T-helper 1 cell (primary cell): ENCODE measurements at regions not wholly inside any gene's neighbourhood (a gene's known extent, or its start where the extent isn't known, plus 50 kb on each side); places are given as distances from the start of the nearest gene placed in this dataset.
"Not testable (repeated sequence)": the region's sequence is repeated elsewhere in the genome, so short reads cannot be mapped to it uniquely, and the experiment has no call there.

Experiments
- DNase-seq, 5 donors: peaks; one replicate each; pipeline ENCODE4 v3.0.0-alpha.2; 2012 to 2020

DNA sequence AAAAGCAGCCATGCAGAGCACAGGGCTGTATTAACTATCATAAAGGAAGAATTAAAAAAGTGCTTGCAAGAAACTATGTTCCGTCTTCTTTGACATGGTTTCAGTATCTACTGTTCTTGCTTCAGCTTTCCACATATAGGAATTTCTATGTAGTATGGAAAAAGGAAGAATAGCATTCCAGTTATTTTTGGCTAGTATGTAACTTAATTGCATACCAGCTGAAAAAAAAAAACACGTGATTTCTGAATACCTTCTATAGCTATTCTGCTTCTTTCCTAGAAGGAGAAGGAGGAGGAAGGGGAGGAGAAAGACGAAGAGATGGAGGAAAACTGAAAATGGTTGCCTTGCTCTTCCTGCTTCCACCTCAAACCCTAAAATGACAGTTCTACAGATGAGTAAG lies 619.0 kb downstream of the KCTD12 start:
- no peak for DNase-seq

DNA sequence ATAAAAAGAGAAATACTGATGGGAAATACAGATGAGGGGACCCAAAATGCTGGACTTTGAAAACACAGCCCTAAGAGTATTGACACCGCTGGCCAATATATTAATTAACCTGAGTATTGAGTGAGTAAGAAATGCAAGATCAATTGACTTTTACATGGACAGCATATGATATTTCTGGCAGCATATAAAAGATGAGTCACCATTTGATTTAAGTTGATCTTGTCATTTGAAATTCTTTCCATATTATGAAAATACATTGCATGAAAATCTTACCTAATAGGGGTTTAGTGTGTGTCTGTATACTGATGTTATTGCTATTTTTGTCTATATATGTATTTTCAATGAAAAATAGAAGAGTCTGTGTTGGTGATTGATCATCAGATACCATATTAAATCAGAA lies 619.6 kb downstream of the KCTD12 start:
- DNase-seq: no peak

DNA sequence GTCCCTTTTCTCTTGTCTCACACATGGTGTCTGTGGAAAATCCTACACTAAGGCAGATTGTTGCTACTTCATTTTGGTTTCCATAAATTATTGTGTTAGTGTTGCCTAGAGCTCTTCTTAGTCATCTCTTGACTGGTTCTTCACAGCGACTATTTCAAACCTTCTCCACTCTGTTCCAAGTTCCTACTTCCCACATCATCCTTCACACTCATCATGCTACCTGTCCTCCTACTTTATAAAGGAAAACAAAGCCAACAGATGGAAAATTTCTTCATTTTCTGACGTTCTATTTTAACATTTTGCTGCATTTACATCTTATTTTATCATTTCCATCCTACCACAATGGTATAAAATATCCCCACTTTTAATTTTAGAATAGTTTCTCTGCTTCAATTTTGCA lies 614.1 kb downstream of the LMO7 start:
- DNase-seq: no peak

DNA sequence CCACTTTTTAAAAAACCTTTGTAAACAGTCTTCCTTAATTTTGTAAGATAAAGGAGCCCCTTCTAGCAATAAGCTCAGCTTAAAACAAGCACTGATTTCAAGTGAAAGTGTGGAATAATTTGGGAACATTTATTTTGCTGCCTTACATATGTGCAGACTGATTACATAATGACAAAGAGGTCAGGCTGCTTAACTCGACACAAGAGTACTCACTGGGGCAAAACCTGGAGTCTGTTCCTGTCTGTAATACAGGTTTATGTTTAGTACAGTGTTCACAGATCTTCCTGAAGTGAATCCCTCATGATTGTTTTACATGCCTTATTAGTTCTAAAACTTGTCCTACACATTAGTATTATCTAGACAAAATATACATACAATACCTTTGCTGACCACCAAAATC lies 609.8 kb downstream of the LMO7 start:
- DNase-seq: no peak

DNA sequence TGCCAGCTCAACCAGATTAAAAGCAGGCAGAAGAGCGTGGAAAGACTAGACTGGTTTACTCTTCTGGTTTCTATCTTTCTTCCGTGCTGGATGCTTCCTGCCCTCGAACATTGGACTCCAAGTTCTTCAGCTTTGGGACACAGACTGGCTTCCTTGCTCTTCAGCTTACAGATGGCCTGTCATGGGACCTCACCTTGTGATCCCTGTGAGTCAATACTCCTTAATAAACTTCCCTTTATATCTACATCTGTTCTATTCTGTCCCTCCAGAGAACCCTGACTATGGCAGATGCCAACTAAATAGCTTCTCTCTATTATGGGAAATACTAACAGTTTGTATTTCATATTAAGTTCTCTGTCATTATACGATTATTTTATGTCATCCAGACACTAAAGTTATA lies 609.1 kb downstream of the LMO7 start:
- no peak for DNase-seq

DNA sequence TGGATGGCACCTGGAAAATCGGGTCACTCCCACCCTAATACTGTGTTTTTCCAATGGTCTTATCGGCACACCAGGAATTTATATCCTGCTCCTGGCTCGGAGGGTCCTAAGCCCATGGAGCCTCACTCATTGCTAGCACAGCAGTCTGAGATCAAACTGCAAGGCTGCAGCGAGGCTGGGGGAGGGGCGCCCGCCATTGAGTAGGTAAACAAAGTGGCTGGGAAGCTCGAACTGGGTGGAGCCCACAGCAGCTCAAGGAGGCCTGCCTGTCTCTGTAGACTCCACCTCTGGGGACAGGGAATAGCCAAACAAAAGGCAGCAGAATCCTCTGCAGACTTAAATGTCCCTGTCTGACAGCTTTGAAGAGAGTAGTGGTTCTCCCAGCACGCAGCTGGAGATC lies 607.0 kb downstream of the LMO7 start:
- DNase-seq: not testable (repeated sequence)

DNA sequence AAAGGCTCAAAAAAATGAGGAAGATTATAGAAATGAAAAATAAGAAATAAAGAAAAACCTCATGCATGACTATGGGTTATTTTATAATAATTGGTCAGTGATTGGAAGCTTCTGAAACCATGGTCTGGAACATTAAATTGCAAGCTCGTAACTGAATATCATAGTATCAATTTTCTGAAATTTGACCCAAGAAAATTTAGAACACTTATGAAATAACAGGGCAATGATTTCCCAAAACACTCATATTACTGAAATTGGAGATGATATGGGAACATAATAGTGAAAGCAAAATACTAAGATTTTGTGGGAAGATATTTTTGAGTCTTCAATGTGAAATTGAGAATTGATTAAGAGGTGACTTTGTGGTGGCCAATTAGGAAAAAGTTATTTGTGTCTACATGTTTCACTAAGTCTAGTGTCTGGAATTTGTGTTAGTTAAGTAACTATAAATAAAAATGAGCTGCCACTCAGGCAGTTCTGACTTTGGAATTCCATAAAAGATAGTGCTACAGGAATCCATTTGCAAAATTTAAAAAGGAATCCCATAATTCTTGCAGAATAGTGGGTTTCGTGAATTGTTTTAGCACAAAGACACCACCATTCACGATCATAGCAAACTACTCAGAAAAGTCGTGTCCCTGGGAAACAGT lies 603.0 kb downstream of the LMO7 start:
- DNase-seq: no peak

DNA sequence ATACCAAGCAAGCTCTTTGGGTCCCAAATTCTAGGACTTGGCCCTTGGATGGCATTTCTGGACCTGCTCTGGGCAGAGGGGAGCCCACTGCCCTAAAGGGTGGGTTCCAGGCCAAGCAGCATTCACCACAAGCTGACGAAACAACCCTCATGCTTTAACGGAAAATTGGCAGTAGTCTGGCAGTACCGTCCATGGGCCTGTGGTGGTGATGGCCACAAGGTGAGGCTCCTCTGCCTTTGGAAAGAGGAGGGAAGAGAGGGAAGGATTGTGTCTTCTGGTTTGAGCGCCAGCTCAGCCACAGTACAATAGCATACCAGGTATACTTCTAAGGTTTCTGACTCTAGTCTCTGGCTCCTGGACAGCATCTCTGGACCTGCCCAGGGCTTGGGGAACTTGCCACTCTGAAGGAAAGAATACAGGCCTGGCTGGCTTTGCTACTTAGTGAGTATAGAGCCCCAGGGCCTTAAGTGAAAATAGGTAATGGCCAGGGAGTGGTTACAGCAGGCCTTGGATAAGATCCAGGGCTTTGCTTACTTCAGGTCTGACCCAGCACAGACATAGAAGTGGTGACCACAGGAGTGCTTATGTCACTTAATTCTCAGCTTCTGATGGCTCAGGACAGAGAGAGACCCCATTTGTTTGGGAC lies 595.5 kb downstream of the LMO7 start:
- DNase-seq: no peak

DNA sequence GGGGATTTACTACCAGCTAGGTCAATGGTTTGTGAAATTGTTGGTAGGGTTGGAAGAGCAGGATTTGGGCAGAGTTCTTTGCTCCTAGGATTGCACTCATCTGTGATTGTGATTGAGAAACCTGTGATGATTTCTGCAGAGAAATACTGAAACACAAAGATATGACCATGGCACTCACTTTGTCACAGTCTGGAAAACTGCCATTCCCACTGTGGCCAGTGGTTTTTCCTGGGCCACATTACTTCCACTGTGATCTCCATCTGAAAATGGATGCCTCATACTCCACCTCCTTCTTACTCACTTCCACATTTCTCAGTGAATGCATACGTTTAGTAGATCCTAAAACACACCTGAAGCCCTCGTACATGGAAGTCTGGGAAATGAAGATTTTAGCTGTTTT lies 593.2 kb downstream of the LMO7 start:
- DNase-seq: no peak

DNA sequence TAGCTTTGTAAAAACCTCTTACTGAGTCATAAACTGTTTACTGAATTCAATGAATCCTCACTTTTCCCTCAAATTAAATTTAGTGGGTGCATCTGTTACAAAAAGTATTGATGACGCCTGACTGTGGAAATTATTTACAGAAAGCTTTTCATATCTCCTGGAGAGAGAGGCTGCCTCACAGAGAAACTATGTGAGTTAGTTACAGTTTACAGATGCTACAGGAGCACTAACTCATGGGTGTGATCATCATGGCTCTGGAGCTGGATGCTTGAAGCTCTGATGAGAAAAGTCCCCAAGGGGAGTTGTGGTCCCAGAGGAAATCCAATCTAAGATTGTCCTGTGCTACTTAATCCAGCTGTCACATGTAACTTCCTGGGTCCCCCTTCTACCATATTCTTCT lies 590.8 kb downstream of the LMO7 start:
- no peak for DNase-seq

DNA sequence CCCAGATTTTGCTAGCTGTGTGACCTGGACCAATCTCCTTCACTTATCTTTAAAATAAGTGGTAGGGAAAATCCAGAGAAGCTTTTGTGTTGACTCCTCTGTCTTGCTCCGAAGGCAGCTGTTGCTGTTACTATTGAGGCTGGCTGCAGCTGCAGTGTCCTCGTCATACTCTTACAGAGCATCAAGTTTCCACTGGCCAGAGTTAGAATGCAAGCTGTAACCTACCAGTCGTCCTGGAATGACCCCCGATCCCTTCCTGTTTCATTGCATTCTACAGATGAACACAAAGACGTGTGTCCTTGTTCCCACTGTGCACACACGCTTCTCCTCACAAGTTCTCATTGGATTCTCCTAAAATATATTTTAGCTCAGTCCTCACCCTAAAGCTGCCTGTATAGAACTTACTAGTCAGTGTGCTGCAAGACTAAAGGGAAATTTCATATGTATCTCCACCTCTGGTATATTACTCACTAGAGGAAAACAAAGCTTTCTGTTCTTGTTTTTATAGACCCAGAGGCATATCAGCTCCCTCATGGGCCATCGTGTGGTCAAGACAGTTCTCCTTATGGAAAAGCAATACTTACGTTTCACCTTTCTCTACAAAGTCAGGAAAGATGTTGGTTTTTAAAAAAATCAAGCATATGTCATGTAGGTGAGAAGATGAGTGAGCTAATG lies 589.8 kb downstream of the LMO7 start:
- DNase-seq: no peak

DNA sequence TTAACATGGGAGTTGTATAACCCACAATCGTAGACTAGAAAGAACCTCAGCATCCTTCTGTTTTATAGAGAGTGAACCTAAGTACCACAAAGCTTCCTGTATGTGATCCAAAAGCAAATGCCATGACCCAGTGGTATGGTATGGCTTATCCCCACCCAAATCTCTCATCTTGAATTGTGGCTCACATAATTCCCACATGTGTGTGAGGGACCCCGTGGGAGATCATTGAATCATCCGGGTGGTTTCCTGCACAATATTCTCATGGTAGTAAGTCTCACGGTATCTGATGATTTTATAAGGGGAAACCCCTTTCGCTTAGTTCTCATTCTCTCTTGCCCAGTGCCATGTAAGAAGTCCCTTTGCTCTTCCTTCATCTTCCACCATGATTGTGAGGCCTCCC lies 587.9 kb downstream of the LMO7 start:
- DNase-seq: no peak

DNA sequence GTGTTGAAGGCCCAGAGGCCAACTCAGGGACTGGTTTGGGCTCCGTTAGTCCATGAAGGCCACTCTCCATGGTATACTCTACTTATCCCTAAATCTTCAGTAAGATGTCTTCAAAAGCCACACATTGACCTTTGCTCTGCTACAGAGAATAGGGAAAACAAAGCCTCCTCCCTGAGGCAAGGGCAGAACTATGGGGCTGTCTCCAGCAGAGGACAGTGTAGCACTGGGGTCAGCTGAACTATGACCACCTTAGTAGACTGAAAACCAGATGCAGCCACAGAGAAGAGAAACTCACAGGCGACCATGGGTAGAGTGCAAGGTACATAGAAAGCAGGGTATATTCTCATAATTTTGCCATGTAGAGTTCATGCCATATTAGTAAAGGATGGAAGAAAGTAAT lies 587.4 kb downstream of the LMO7 start:
- DNase-seq: no peak

DNA sequence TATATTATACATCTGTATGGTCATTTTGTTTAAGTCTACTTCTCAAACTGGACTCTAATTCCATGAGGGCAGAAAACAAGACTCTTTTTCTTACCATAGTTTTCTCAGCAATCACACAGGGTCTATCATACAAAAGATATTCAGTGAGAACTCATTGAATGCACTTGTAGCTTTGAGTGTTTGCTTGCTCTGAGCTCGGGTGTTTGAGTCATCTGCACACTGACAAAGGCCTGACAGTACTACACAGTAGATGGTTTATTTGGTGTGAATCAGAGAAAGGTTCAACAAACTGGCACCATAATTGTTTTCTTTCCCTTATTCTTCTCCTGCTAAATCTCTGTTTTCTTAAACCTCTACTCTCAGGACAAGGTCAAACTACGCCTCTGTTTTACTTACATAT lies 586.4 kb downstream of the LMO7 start:
- DNase-seq: no peak

DNA sequence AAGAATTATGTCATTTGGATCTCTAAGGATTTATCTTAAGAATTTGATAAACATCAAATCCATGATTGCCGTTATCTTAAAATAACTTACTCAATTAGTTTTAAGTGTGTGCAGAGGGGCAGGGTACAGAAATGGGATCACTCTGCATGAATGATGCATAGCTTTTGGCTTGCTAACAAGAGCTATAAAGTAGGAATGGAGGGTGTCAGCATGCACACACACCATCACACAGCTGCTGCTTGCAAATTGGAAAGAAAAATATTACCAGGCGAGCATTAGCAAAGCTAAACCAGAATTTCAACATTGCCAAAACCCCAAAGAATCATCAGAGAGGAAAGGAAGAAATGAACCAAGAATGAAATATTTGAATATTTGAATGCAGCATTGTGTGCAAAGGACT lies 580.6 kb downstream of the LMO7 start:
- no peak for DNase-seq

DNA sequence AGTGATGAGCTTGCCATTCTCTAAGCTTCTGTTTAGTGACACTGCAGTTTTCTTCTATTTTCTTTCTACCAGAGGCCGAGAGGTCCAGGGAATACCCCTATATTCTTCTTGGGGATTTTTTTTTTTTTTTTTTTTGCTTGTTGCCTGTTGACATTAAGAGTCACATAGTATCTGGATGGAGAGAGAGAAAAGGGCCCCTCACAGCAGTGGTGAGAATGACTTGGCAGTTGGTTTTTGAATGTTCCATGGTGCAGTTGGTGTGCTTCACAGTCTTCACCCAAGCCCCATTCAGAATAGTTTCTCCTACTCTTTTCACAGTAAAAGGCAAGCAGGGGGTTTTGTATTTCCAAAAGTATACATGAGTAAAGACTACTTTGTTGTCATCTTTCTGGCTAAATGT lies 577.9 kb downstream of the LMO7 start:
- DNase-seq: no peak

DNA sequence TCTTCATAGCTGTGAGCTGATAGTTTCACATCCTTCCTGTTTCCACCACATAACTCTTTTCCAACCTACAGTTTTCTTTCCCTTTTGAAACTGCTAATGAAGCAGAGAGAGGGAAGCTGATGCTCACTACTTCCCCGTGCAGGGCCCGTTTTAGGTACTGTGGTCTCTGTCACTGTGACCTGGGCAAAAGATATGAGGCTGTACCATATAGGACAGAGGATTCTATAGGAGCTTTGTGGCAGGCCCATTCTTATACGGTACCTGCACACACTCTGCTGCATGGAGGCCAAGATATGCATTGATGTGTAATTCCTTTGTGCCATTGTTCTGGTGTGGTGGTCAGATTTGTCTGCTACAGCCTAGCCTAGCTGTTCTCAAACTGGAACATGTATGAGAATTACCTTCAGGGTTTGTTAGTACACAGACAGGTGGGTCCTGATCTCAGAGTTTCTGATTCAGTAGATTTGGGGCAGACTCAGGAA lies 577.3 kb downstream of the LMO7 start:
- no peak for DNase-seq

DNA sequence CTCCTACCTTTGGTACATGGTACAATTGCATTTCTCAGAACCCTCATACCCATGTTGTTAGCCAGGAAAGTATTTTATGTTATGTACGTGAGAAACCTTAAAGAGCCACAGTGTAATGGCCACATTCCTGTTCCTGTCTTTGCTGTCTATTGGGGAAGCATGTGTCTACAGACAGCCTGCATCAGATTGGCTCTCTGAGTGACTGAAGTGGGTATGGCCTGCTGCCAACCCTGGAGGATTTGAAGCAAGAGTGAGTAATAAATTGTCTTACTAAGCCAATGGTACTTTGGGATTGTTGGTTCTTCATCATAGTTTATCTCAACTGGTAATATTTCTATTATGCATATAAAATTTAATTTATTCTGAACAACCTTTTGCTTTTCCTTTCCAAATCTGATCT lies 574.1 kb downstream of the LMO7 start:
- DNase-seq: no peak

DNA sequence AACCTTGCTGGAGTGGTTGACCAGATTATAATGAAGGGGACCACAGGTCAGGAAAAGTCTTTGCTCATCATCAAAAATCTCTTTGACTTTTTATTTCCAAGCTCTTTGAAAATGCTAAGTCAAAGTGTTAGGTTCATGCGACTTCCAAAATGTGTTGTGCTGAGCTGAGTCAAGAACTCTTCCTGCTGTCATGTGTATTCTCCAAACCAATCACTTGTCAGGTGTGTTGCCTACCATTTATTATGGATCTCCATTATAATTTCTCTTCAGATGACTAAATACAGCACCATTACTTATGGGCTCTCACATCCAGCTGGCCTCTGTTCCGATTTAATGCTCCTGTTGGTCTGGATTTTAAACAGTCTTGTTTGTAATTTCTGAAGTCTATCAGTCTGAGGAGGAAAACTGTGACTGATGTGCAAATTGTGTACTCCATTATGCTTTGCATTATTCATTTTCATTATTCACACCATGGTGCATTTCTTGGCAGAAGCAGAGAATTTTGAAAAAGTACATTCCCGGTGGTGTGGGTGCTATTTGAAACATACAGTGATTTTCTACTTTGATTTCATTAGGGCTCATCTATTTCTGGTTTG lies 562.5 kb downstream of the LMO7 start:
- no peak for DNase-seq

DNA sequence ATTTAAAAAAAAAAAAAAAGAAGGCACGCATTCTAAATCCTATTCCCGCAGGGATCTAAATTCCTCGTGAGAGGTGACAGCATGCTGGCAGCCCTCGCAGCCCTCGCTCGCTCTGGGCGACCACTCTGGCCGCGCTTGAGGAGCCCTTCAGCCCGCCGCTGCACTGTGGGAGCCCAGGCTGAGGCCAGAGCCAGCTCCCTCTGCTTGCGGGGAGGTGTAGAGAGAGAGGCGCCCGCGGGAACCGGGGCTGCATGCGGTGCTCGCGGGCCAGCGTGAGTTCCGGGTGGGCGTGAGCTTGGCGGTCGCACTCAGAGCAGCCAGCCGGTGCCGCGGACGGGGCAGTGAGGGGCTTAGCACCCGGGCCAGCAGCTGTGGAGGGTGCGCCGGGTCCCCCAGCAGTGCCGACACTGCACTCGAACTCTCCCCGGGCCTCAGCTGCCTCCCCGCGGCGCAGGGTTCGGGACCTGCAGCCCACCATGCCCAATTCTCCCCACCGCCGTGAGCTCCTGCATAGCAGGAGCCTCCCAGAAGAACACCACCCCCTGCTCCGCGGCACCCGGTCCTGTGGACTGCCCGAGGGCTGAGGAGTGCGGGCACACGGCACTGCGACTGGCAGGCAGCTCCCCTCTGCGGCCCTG lies 553.9 kb downstream of the LMO7 start:
- DNase-seq: no peak

DNA sequence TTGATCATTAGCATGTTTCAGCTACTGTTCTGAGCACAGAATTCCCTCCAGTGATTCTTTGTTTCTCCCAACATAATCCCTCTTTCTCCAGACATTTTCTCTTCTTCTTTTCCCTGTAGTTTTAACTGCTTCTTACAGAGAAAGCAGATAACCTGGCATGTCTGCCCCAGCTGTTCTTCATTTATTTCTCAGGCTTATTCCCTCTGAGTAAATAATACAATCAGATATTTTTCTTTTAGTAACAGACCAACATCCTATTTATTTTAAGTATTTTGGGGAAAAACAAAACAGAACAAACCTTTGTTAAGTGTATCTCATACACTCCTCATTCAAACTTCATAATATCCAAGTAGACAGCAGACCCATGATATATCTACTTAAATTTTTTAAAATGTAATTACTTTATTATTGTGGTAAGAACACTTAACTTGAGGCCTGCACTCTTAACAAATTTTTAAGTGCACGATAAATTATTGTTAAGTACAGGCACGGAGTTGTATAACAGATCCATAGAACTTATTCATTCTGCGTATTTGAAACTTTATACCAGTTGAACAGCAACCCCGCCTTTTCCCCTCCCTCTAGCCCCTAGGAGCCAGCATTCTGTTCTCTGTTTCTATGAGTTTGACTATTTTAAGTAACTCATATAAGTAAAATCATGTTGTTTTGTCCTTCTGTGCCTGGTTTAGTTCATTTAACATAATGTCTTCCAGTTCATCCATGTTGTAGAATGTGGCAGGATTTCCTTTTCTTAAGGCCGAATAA lies 540.0 kb downstream of the LMO7 start:
- DNase-seq: no peak

DNA sequence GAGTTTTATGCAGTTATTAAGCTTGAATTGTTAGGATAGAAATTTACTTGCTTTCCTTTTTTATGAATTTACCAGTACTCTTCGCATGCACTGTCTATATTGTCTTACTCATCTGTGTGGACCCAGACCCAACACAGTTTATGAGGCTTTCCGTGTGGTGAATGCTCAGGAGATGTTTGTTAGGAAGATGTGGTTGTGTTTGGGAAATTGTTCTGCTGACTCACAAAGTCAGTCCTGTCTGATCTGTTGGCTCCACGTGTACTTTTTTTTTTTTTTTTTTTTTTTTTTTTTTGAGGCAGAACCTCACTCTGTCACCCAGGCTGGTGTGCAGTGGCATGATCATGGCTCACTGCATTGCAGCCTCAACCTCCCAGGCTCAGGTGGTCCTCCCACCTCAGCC lies 532.5 kb downstream of the LMO7 start:
- no peak for DNase-seq

DNA sequence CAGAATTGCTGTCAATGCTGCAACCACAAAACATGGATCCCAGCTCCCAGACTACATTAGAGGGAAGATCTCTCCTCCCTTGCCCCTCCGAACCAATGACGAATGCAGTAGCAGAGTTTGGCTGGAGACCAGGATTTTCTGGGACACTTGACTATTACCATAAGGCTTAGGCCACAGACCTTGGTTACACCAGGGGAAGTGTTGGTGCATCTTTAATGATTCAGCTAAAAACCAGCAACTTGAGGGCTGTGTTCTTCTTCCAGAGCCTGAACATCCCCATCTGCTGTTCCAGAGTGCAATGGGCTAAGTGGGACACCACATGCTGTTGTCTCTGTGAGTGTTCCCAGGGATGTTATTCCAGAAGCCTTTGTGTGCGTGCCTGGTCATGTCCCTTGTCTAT lies 528.2 kb downstream of the LMO7 start:
- no peak for DNase-seq
